B cell (primary cell): ENCODE measurements at regions not wholly inside any gene's neighbourhood (a gene's known extent, or its start where the extent isn't known, plus 50 kb on each side); places are given as distances from the start of the nearest gene placed in this dataset.

Experiments
- CTCF ChIP-seq: fragments of 200-600 bp; IDR thresholded peaks from one replicate; pipeline ENCODE4 v1.8.0; 2022; ENCODE audit warnings: antibody characterized with exemption, mild to moderate bottlenecking
- EZH2 ChIP-seq: IDR thresholded peaks from 2 replicates; pipeline ENCODE4 v1.6.1; 2012; ENCODE audit warnings: borderline replicate concordance, low read depth, mild to moderate bottlenecking, moderate library complexity, low read length; ENCODE audit not compliant: insufficient read depth, poor library complexity, severe bottlenecking

- no peak for TF ChIP-seq CTCF
- TF ChIP-seq EZH2 = no peak
Observed at GRCh38 chr4:4592414-4592813, 50.6 kb upstream of the STX18 start.
